Lower lobe of right lung (tissue), 2 donors: ENCODE measurements at regions not wholly inside any gene's neighbourhood (a gene's known extent, or its start where the extent isn't known, plus 50 kb on each side); places are given as distances from the start of the nearest gene placed in this dataset.
"Not testable (repeated sequence)": the region's sequence is repeated elsewhere in the genome, so short reads cannot be mapped to it uniquely, and the experiment has no call there.

Experiments used
- ATAC-seq, 2 donors: fragments of 200-7000 bp; cut with Tn5 transposase; one replicate each; pipeline ENCODE4 v1.9.1; 2020 to 2022; ENCODE audit warnings: mild to moderate bottlenecking in 2 of 2, moderate library complexity in 2 of 2
- DNase-seq: peaks from one replicate; pipeline ENCODE4 v3.0.0-alpha.2; 2020
- H3K27ac ChIP-seq: fragments of 200-600 bp; one replicate; pipeline ENCODE4 v1.8.0; 2022
- H3K27me3 ChIP-seq: fragments of 200-600 bp; one replicate; pipeline ENCODE4 v1.8.0; 2022; ENCODE audit warnings: low read depth
- H3K36me3 ChIP-seq: fragments of 200-600 bp; one replicate; pipeline ENCODE4 v1.8.0; 2022; ENCODE audit warnings: mild to moderate bottlenecking
- H3K4me1 ChIP-seq: fragments of 200-600 bp; one replicate; pipeline ENCODE4 v1.8.0; 2022
- H3K4me3 ChIP-seq: fragments of 200-600 bp; one replicate; pipeline ENCODE4 v1.8.0; 2022; ENCODE audit warnings: mild to moderate bottlenecking
- H3K9me3 ChIP-seq: fragments of 200-600 bp; one replicate; pipeline ENCODE4 v1.8.0; 2022
- CTCF ChIP-seq: fragments of 200-600 bp; IDR thresholded peaks from one replicate; pipeline ENCODE4 v1.8.0; 2022; ENCODE audit warnings: antibody characterized with exemption, mild to moderate bottlenecking
- intact Hi-C: fragments of 100-400 bp; cut with DNase I; formaldehyde crosslinking; loops from one replicate; pipeline ENCODE4 v1.11.0; 2022
- donor health status: DM: no; HTN: yes; CAD: no; lungs with severe emphysema.

- H3K9me3 ChIP-seq, H3K4me3 ChIP-seq, H3K27me3 ChIP-seq, H3K27ac ChIP-seq, H3K36me3 ChIP-seq, ATAC-seq, intact Hi-C loops, H3K4me1 ChIP-seq, DNase-seq: not testable (repeated sequence)
Measured at GRCh38 chr13:52565324-52565723, 76.9 kb upstream of the HNRNPA1L2 start.

GRCh38 chr13:52569904-52570602 is 72.2 kb upstream of the HNRNPA1L2 start:
- H3K36me3 ChIP-seq, H3K9me3 ChIP-seq, DNase-seq, intact Hi-C loops, H3K27me3 ChIP-seq, H3K4me1 ChIP-seq, H3K27ac ChIP-seq, H3K4me3 ChIP-seq: not testable (repeated sequence)
- peak; percentile 77 to 78 for ATAC-seq
- peak; percentile 39 for TF ChIP-seq CTCF

- intact Hi-C loops, H3K27ac ChIP-seq, ATAC-seq, H3K4me1 ChIP-seq, H3K27me3 ChIP-seq, H3K36me3 ChIP-seq, DNase-seq, H3K4me3 ChIP-seq, H3K9me3 ChIP-seq: not testable (repeated sequence)
Measured at GRCh38 chr13:52571163-52571562, 71.1 kb upstream of the HNRNPA1L2 start.

GRCh38 chr13:52582962-52583361 is 59.3 kb upstream of the HNRNPA1L2 start:
- H3K27ac ChIP-seq, ATAC-seq, H3K27me3 ChIP-seq, DNase-seq, H3K36me3 ChIP-seq, intact Hi-C loops, H3K4me3 ChIP-seq, H3K4me1 ChIP-seq, H3K9me3 ChIP-seq: not testable (repeated sequence)
